GM12878 (cell line): ENCODE measurements at regions not wholly inside any gene's neighbourhood (a gene's known extent, or its start where the extent isn't known, plus 50 kb on each side); places are given as distances from the start of the nearest gene placed in this dataset.

ENCODE experiments used
- ATAC-seq: fragments of 200-7000 bp; cut with Tn5 transposase; 3 replicates; pipeline ENCODE4 v1.9.1; 2020; ENCODE audit warnings: mild to moderate bottlenecking, moderate library complexity
- BruUV-seq: library from RNA; stranded (reverse); fragments of 400-500 nt; replicated peaks from 2 replicates; lab custom pipeline; 2021; lab: Mats Ljungman, UMichigan
- CTCF ChIA-PET: fragments of 300-600 bp; sonication (Branson Sonifier 250); formaldehyde crosslinking; extraction: SDS; loops from one replicate; lab custom pipeline; 2021; ENCODE audit warnings: inconsistent platforms; lab: Yijun Ruan, JAX
- POLR2A ChIA-PET: fragments of 350-600 bp; formaldehyde crosslinking; extraction: SDS; loops from one replicate; lab custom pipeline; 2021; ENCODE audit warnings: inconsistent platforms; lab: Charles Lee
- RAD21 ChIA-PET: fragments of 300-600 bp; sonication (Branson Sonifier 250); formaldehyde crosslinking; loops from one replicate; lab custom pipeline; 2023; ENCODE audit warnings: antibody characterized with exemption; ENCODE audit not compliant: unreplicated experiment; lab: Charles Lee
- SMC1A ChIA-PET: fragments of 300-600 bp; sonication (Branson Sonifier 250); formaldehyde crosslinking; loops from one replicate; lab custom pipeline; 2023; ENCODE audit not compliant: unreplicated experiment, uncharacterized antibody; lab: Charles Lee
- DNase-seq: peaks from one replicate; pipeline ENCODE4 v3.0.0-alpha.2; 2011; ENCODE audit warnings: low read depth, low spot score
- FAIRE-seq: peaks from 3 replicates; lab custom pipeline; 2011; peaks lifted over from hg19 to GRCh38; lab: Jason Lieb, UNC
- H2AFZ ChIP-seq: 2 replicates; pipeline ENCODE4 v1.6.0; 2011; ENCODE audit warnings: low read depth, low read length, control low read depth; ENCODE audit not compliant: control insufficient read depth
- H3K27ac ChIP-seq: 2 replicates; pipeline ENCODE4 v1.5.1; 2011; ENCODE audit warnings: control low read depth; ENCODE audit not compliant: control insufficient read depth, insufficient read depth
- H3K27me3 ChIP-seq, 2 experiments: replicated peaks in 1 of 2; 2 replicates each; pipeline versions ENCODE4 v1.6.0 to v1.6.1; 2011; ENCODE audit warnings: low read length in 1 of 2; ENCODE audit not compliant: control insufficient read depth in 2 of 2, insufficient read depth in 2 of 2
- H3K36me3 ChIP-seq, 2 experiments: 2 replicates each; pipeline ENCODE4 v1.5.1; 2011; ENCODE audit warnings: low read length in 1 of 2; ENCODE audit not compliant: control insufficient read depth in 2 of 2, insufficient read depth in 2 of 2
- H3K4me1 ChIP-seq: 2 replicates; pipeline ENCODE4 v1.6.1; 2011; ENCODE audit warnings: mild to moderate bottlenecking, low read length, moderate library complexity, mixed read lengths; ENCODE audit not compliant: control insufficient read depth, insufficient read depth
- H3K4me2 ChIP-seq: 2 replicates; pipeline ENCODE4 v1.6.0; 2011; ENCODE audit warnings: control low read depth; ENCODE audit not compliant: control insufficient read depth, insufficient read depth
- H3K4me3 ChIP-seq: fragments of 200-600 bp; sonication (generic); 2 replicates; pipeline ENCODE4 v1.5.1; 2016
- H3K79me2 ChIP-seq: 2 replicates; pipeline ENCODE4 v1.6.0; 2011; ENCODE audit warnings: low read length; ENCODE audit not compliant: control insufficient read depth, insufficient read depth
- H3K9ac ChIP-seq: 2 replicates; pipeline ENCODE4 v1.8.0; 2011; ENCODE audit warnings: low read length, control low read depth, mixed read lengths; ENCODE audit not compliant: control insufficient read depth, insufficient read depth
- H3K9me3 ChIP-seq: replicated peaks from 3 replicates; pipeline ENCODE4 v1.5.1; 2011; ENCODE audit warnings: mild to moderate bottlenecking, low read length; ENCODE audit not compliant: control insufficient read depth, insufficient read depth
- H4K20me1 ChIP-seq: 2 replicates; pipeline ENCODE4 v1.6.0; 2011; ENCODE audit not compliant: control insufficient read depth, insufficient read depth
- CTCF ChIP-seq, 3 experiments: IDR thresholded peaks in 2 of 3; conservative IDR thresholded peaks in 1 of 3; 2 replicates each; pipeline ENCODE4 v1.5.1; 2011; ENCODE audit warnings: low read depth in 3 of 3, low read length in 3 of 3, mild to moderate bottlenecking in 3 of 3, control low read depth in 2 of 3, moderate library complexity in 2 of 3, inconsistent platforms in 1 of 3, mixed read lengths in 1 of 3; ENCODE audit not compliant: control insufficient read depth in 2 of 3, insufficient read depth in 1 of 3; ENCODE audit errors: extremely low read depth in 1 of 3
- RAD51 ChIP-seq: fragments of 450-650 bp; IDR thresholded peaks from 2 replicates; pipeline ENCODE4 v1.6.1; 2016; ENCODE audit warnings: moderate library complexity, mild to moderate bottlenecking, inconsistent platforms
- SMAD5 ChIP-seq: IDR thresholded peaks from 2 replicates; pipeline ENCODE4 v1.6.1; 2016; ENCODE audit warnings: antibody characterized with exemption, low read depth
- SREBF1 ChIP-seq: IDR thresholded peaks from 2 replicates; pipeline ENCODE4 v1.6.1; 2012; ENCODE audit warnings: mild to moderate bottlenecking, low read length
- WGBS: methylation state at CpG from one replicate; pipeline ENCODE4 v1.1.6; 2016; ENCODE audit warnings: low lambda C conversion rate; ENCODE audit not compliant: insufficient replicate concordance, insufficient coverage; ENCODE audit errors: missing lambda C conversion rate; 5-methylcytosine and 5-hydroxymethylcytosine counted together
- in situ Hi-C: fragments of 300-500 bp; cut with MboI; formaldehyde crosslinking; loops from 9 replicates; pipeline ENCODE4 v1.14.3; 2018; ENCODE audit warnings: mixed read lengths
- intact Hi-C: fragments of 100-400 bp; cut with micrococcal nuclease; formaldehyde crosslinking; loops from one replicate; pipeline ENCODE4 v1.14.2; 2022; ENCODE audit not compliant: unreplicated experiment
- TF ChIP-seq, protein P1 (sequence below): fragments of 450-650 bp; formaldehyde crosslinking; IDR thresholded peaks from 2 replicates; pipeline ENCODE4 v1.5.0; 2022; ENCODE audit warnings: mild to moderate bottlenecking, missing genetic modification characterization
- TF ChIP-seq, protein P2 (sequence below): fragments of 450-650 bp; IDR thresholded peaks from 2 replicates; pipeline ENCODE4 v1.6.1; 2017; ENCODE audit warnings: mild to moderate bottlenecking, moderate library complexity

GRCh38 chr3:3392946-3393345 is 213.5 kb upstream of the CRBN start:
- intact Hi-C loops (no loop called here), in situ Hi-C loops (no loop called here)
- ChIA-PET SMC1A (interaction anchor here (0.9 kb wide), 2 partner anchors 18 to 193 kb away, joined by 3 read pairs; no protein-coding TSS in a partner anchor), RAD21 (no interaction called here), POLR2A (no interaction called here), CTCF (interaction anchor here (1.2 kb wide), 1 partner anchor 193 kb away, joined by 3 read pairs; no protein-coding TSS in a partner anchor)
- 0% methylated on average over 1 of the region's 1 CpG for WGBS
- TF ChIP-seq SMAD5 (no peak), RAD51 (no peak), CTCF (IDR thresholded peaks at IDR 0.05 in 2 of 3, conservative IDR thresholded peaks at IDR 0.05 in 1 of 3; ENCODE audit: control insufficient read depth in 2 of 3, extremely low read depth in 1 of 3, insufficient read depth in 1 of 3, low read depth in 3 of 3, low read length in 3 of 3) (no peak), SREBF1 (no peak)
- TF ChIP-seq, protein P1, sequence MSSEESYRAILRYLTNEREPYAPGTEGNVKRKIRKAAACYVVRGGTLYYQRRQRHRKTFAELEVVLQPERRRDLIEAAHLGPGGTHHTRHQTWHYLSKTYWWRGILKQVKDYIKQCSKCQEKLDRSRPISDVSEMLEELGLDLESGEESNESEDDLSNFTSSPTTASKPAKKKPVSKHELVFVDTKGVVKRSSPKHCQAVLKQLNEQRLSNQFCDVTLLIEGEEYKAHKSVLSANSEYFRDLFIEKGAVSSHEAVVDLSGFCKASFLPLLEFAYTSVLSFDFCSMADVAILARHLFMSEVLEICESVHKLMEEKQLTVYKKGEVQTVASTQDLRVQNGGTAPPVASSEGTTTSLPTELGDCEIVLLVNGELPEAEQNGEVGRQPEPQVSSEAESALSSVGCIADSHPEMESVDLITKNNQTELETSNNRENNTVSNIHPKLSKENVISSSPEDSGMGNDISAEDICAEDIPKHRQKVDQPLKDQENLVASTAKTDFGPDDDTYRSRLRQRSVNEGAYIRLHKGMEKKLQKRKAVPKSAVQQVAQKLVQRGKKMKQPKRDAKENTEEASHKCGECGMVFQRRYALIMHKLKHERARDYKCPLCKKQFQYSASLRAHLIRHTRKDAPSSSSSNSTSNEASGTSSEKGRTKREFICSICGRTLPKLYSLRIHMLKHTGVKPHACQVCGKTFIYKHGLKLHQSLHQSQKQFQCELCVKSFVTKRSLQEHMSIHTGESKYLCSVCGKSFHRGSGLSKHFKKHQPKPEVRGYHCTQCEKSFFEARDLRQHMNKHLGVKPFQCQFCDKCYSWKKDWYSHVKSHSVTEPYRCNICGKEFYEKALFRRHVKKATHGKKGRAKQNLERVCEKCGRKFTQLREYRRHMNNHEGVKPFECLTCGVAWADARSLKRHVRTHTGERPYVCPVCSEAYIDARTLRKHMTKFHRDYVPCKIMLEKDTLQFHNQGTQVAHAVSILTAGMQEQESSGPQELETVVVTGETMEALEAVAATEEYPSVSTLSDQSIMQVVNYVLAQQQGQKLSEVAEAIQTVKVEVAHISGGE (CRISPR knock-in tag), result no peak
- TF ChIP-seq, protein P2, sequence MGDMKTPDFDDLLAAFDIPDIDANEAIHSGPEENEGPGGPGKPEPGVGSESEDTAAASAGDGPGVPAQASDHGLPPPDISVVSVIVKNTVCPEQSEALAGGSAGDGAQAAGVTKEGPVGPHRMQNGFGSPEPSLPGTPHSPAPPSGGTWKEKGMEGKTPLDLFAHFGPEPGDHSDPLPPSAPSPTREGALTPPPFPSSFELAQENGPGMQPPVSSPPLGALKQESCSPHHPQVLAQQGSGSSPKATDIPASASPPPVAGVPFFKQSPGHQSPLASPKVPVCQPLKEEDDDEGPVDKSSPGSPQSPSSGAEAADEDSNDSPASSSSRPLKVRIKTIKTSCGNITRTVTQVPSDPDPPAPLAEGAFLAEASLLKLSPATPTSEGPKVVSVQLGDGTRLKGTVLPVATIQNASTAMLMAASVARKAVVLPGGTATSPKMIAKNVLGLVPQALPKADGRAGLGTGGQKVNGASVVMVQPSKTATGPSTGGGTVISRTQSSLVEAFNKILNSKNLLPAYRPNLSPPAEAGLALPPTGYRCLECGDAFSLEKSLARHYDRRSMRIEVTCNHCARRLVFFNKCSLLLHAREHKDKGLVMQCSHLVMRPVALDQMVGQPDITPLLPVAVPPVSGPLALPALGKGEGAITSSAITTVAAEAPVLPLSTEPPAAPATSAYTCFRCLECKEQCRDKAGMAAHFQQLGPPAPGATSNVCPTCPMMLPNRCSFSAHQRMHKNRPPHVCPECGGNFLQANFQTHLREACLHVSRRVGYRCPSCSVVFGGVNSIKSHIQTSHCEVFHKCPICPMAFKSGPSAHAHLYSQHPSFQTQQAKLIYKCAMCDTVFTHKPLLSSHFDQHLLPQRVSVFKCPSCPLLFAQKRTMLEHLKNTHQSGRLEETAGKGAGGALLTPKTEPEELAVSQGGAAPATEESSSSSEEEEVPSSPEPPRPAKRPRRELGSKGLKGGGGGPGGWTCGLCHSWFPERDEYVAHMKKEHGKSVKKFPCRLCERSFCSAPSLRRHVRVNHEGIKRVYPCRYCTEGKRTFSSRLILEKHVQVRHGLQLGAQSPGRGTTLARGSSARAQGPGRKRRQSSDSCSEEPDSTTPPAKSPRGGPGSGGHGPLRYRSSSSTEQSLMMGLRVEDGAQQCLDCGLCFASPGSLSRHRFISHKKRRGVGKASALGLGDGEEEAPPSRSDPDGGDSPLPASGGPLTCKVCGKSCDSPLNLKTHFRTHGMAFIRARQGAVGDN, result no peak
- H3K4me3 ChIP-seq, result no peak overlapping the region
- no peaks in the 10 kb centered on the region for H3K9me3 ChIP-seq
- H3K4me2 ChIP-seq, result no peak overlapping the region
- ATAC-seq, result no peak
- H4K20me1 ChIP-seq, result no peaks in the 10 kb centered on the region
- no peaks in the 10 kb centered on the region for H3K79me2 ChIP-seq
- no TSS peak for BruUV-seq
- no peak for DNase-seq
- no peaks in the 10 kb centered on the region for H3K36me3 ChIP-seq
- H2AFZ ChIP-seq, result no peak overlapping the region
- no peak for FAIRE-seq
- H3K9ac ChIP-seq, result no peak overlapping the region
- no peaks in the 10 kb centered on the region for H3K27me3 ChIP-seq
- H3K27ac ChIP-seq, result no peak overlapping the region
- no peaks in the 10 kb centered on the region for H3K4me1 ChIP-seq
